Erythroblast (primary cell): ENCODE measurements at regions not wholly inside any gene's neighbourhood (a gene's known extent, or its start where the extent isn't known, plus 50 kb on each side); places are given as distances from the start of the nearest gene placed in this dataset.

Experiments
- GATA1 ChIP-seq: IDR thresholded peaks from 2 replicates; pipeline ENCODE4 v1.6.1; 2011; ENCODE audit warnings: low read depth, mild to moderate bottlenecking, control low read depth, low read length, moderate library complexity
- POLR2A ChIP-seq: IDR thresholded peaks from 2 replicates; pipeline ENCODE4 v1.6.1; 2011; ENCODE audit warnings: mild to moderate bottlenecking, low read length

DNA sequence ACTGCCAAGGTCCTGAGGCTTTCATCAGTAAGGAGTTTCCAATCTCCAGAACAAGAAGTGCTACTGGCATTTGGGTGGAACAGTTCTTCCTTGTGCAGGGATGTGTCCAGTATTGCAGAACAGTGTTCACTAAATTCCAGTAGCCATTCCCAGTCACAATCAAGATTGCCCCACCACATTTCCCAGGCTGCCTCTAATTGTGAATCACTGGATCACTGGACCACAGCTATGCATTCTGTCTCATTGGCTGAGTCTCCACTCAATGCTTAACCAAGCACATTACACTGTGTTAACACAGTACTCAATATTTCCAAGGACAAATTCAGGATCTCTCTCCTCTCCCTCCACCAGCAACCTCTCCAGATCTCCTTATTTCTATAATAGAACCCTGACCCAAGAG is 160.2 kb upstream of the CCDC150 start:
- TF ChIP-seq POLR2A (no peak), GATA1 (no peak)
